HG02943 (cell line): ENCODE measurements at regions not wholly inside any gene's neighbourhood (a gene's known extent, or its start where the extent isn't known, plus 50 kb on each side); places are given as distances from the start of the nearest gene placed in this dataset.

Experiments
- ATAC-seq: cut with Tn5 transposase; IDR thresholded peaks from one replicate; pipeline ENCODE4 v1.9.1; 2021; ENCODE audit warnings: mild to moderate bottlenecking, low read depth, moderate library complexity; ENCODE audit not compliant: unreplicated experiment

DNA sequence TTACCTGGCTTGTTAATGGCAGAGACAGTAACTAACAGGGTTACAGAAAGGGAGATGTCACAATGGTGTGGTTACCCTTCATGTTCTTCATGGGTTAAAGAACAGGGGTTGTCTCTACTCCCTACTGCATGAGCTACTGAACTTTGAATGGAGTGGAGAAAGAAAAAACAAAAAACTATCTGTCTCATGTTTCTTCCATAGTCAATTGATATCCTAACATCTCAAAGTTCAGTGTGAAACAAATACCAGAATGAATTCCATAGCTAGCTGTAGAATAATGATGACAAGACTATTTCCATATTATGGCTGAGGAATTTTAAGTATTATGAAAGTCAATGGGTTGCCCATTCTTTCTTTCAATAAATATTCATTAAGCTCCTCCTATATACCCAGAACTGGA, 161.3 kb upstream of the LPP start:
- ATAC-seq, result no peak

GRCh38 chr3:187994221-187995042, 159.5 kb upstream of the LPP start:
- no peak for ATAC-seq

GRCh38 chr3:187995043-187995400, 158.9 kb upstream of the LPP start:
- ATAC-seq, result no peak

DNA sequence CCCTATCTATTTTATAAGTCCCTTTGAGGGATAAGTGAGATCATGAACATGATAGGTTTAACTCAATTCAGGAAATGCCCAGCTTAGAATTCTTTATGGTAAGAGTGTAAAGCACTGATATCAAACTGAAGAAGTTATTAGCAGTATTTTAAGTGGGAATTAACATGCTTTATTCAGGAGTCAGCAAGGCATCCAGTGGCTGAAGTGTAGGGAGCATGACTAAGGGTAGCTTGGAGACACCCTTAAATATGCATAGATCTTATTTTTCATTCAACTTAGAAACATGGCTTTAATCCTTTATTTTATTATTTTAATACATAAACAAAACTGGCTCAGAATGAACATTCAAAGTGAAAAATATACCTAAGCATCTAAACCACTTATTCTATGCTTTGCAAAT, 158.3 kb upstream of the LPP start:
- ATAC-seq, result no peak

DNA sequence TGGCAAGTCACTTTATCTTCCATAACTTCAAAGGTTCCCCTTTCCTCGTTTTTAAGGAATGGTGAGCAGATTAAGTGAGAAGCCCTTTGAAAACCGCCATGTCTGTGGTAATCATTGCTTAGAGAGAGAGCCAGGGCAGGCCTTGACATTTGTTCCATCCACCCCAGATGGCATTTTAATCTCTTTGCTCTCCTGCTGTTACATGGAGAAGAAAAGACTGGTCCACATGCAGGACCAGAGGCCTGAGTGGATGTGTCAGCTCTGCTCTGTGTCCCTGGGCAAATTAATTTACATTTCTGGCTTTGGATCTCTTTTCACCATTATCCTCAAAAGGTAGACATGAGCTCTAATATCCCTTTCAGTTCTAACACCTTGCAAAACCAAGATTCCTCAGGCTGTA, 157.3 kb upstream of the LPP start:
- no peak for ATAC-seq

DNA sequence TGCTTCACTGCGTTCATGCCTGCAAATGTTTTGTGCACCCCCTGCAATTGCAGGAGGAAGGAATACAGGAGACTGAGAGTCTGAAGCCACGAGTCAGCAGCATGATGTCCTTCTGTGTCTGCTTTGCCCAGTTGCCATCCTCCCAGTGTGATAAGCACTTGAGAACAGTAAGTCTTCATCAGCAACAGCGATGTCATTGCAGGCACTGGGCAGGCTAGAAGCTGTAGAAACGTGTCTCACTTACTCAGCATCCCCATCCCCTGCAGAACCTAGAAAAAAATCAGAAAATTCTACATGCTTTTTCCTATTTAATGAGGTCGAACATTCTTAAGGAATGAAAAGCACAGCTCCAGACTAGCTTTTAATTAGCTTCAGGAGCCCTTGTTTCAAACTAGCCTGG, 156.5 kb upstream of the LPP start:
- no peak for ATAC-seq

GRCh38 chr3:187997946-187998561, 155.9 kb upstream of the LPP start:
- no peak for ATAC-seq

DNA sequence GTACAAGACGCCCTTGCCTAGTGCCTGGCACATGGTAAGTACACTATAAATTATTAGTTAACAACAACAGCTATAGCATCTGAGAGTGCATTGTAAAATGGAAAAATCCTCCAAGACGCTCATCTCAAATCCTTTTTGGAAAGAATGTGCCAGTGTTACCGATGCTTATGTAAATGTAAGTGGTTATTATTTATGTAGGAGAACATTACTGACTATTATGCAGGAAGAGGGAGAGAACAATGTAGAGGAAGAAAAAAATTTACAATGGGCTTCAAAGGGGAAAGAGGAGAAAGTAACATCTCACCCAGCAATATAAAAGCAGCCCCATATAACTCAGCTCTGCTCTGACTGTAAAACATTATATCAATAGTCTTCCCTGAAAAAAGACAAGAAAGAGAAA, 155.3 kb upstream of the LPP start:
- ATAC-seq, result no peak

DNA sequence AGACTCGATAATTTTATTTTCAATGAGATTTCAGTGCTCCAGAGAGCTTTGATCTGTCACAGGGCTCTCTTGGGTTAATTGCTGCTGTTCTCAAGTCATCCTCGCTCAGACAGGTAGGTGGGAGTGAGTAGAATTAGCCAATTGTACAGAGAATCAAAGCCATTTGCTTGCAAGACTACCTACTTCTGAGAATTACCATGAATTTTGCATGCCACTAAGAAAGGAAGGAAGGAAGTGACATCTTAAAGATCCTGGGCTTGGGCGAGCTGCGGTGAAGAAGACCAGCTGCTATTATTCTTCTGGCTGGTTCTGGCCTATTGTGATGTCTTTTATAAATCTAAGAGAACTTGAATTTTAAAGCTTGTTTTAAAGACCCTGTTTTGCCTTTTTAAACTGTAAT, 154.1 kb upstream of the LPP start:
- ATAC-seq, result no peak

DNA sequence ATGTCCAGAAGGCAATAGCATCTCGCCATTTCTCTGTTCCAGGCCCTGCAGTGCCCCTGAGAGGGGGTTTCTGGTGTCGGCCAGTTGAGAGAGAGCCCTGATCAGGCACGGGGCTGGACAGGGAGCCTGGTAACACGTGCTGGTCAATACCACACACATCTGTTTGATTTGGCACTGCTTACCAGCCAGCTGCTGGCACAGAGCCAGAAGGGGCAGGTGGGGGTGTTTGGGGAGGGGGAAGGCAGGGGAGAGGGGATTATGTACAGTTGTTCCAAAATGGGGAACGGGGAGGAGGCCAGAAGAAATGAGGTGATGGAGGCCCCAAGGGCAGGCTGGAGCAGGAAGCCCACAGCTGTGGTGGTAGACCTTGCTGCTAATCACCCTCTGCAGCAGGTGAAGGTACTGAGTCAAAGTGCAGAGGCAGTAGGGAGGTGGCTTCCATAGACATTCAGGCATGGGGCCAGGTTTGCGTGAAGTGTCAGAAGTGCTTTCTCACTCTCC, 153.5 kb upstream of the LPP start:
- no peak for ATAC-seq

DNA sequence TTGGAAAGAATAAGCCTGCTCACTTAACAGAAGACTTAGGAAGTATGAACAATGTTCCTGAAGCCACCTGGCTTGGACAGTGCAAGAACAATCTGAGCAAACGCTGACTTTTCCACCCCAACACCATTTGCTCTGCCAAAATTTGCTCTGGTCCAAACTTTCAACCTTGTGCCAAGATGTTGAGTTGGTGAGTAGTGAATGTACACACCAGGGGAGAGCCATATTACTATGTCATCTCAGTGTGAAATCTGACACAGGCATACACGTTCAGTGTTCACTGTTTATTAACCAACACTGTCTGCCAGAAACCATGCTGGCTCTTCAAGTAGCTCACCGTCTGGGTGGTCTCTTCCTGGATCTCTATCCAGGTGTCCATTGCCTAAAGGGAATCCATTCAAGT, 152.9 kb upstream of the LPP start:
- no peak for ATAC-seq

- no peak for ATAC-seq
Observed at GRCh38 chr3:188001926-188002325, 152.0 kb upstream of the LPP start.

DNA sequence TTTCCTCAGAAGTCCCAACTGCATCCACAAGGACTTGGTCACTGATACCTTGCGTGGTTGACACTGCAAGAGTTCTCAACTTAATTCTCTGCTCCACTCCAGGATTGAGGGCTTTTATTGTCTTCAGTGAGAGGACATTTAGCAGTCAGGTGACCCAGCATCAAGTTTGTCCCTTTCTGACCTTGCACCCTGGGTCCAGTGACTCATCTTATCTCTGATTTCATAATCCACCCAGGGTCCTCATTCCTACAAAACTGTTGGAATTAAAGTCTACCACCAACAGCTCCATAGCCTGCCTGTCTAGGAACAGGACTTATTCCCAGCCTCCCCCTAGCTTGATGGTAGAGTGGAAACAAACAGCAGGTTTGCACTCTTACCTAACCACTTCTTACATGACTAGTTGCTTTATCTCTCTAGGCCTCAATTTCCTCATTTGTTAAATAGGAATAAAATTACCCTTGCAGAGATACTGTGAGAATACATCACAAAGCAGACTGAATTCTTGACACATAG, 151.3 kb upstream of the LPP start:
- no peak for ATAC-seq

GRCh38 chr3:188003188-188004171, 150.5 kb upstream of the LPP start:
- ATAC-seq, result no peak

DNA sequence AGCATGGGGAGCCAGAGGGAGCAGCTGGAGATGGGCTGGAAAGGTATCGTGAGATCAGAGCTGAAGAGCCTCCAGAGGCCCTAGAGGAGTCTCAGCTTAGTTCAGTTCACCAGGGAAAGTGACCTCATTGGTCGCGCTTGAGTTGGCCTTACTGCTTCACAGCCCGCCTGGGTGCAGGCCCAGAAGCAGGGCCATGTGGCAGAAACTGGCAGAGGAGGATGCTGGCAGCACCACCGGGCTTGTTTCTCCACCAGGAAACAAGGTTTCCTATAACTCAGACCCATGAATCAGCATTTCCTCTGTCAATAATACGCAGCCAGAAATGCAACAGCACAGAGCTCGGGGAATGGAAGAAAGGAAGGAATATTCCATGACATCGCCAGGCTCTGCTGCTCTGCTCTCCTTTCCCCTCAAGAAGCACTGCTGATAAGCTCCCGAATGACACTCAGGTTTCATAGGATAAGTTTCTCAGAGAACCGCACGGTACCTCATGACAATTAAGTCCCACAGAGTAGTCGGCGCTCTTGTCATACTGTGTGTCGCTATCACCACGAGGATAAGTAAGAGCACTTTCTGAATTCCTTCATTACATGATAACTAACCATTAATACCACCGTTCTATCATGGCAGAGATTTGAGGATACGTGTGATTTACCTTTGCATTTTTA, 147.1 kb upstream of the LPP start:
- no peak for ATAC-seq

- no peak for ATAC-seq
Observed at GRCh38 chr3:188007897-188008296, 146.1 kb upstream of the LPP start.

DNA sequence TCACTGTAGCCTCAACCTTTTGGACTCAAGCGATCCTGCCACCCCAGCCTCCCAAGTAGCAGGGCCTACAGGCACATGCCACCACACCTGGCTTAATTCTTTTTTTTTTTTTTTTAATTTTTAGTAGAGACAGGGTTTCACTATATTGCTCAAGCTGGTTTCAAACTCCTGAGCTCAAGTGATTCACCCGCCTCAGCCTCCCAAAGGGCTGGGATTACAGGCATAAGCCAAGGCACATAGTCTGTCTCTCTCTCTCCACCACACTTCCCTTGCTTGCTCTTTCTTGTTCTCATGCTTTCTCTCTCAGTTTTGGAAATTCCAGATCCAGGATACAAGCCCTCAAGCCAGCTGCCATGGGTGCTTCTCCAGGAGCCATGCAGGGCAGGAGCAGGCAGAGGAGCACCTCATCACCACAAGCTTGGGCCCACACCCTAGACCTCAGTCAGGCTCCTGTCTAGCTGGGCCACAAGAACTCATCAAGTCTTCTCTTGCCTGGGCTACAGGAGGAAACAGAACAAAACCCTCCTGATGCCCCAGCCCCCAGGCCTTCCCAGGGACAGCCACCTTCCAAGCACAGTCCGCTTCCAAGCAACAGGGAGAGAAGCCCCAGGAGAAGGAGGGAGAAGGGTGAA, 145.3 kb upstream of the LPP start:
- ATAC-seq, result no peak

- ATAC-seq, result no peak
Observed at GRCh38 chr3:188010478-188010877, 143.5 kb upstream of the LPP start.

- ATAC-seq, result no peak
Observed at GRCh38 chr3:188019727-188020126, 134.2 kb upstream of the LPP start.

DNA sequence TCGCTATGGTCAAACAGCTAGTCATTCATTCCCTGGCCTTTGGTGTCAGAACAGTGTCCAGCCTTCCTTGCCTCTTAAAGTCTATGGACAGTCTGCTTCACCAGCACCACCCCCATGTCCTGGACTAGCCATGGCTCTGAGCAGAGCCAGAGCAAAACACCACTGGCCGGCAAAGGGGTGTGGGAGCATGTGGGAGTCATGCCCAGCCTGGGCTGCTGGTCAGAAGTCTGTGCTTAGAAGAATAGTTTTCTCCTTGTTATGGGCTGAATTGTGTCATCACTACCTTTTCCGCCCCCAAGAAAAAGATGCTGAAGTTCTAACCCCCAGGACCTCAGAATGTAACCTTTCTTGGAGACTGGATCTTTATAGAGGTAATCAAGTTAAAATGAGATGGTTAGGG, 132.9 kb upstream of the LPP start:
- ATAC-seq, result no peak
